ENCODE measurements at regions not wholly inside any gene's neighbourhood (a gene's known extent, or its start where the extent isn't known, plus 50 kb on each side); places are given as distances from the start of the nearest gene placed in this dataset.
"Not testable (repeated sequence)": the region's sequence is repeated elsewhere in the genome, so short reads cannot be mapped to it uniquely, and the experiment has no call there.

- peaks cover 24% of the 10 kb centered on the region for H3K9me3 Mint-ChIP-seq
- no peaks in the 10 kb centered on the region for H3K27me3 Mint-ChIP-seq (ENCODE audit: low read depth)
- H3K36me3 Mint-ChIP-seq, result no peaks in the 10 kb centered on the region
- H3K4me1 Mint-ChIP-seq, result no peaks in the 10 kb centered on the region
- TF ChIP-seq, protein P1, sequence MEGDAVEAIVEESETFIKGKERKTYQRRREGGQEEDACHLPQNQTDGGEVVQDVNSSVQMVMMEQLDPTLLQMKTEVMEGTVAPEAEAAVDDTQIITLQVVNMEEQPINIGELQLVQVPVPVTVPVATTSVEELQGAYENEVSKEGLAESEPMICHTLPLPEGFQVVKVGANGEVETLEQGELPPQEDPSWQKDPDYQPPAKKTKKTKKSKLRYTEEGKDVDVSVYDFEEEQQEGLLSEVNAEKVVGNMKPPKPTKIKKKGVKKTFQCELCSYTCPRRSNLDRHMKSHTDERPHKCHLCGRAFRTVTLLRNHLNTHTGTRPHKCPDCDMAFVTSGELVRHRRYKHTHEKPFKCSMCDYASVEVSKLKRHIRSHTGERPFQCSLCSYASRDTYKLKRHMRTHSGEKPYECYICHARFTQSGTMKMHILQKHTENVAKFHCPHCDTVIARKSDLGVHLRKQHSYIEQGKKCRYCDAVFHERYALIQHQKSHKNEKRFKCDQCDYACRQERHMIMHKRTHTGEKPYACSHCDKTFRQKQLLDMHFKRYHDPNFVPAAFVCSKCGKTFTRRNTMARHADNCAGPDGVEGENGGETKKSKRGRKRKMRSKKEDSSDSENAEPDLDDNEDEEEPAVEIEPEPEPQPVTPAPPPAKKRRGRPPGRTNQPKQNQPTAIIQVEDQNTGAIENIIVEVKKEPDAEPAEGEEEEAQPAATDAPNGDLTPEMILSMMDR (IDR thresholded peaks at IDR 0.05; ENCODE audit: unreplicated experiment), result no peak
- H3K27ac Mint-ChIP-seq, result no peak overlapping the region
- no peak for DNase-seq (ENCODE audit: low spot score in 2 of 2, unreplicated experiment in 2 of 2)
- no peak overlapping the region for H3K4me3 Mint-ChIP-seq
Measured at GRCh38 chr2:228432116-228432515, 250.6 kb upstream of the SPHKAP start.

DNA sequence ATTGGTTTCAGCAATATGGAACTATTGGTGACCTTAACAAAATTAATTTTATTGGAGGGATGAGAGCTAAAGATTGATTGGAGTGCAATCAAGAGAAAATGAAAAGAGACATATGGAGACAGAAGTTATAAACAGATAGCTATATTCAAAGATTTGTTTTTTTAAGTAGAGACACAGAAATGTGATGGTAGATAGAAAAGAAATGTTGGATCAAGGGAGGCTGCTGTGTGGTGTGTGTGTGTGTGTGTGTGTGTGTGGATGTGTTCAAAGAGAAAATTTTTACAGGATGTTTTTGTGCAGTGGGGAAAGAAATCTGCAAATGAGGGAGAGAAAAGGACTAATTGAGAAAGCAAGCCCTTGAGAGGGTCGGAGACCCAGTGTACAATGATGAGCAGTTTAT is 249.5 kb upstream of the SPHKAP start:
- DNase-seq (ENCODE audit: low spot score in 2 of 2, unreplicated experiment in 2 of 2), result no peak
- Mint-ChIP-seq H3K9me3 (peaks cover 34% of the 10 kb centered on the region), H3K27ac (no peak overlapping the region), H3K27me3 (ENCODE audit: low read depth) (no peaks in the 10 kb centered on the region), H3K36me3 (no peaks in the 10 kb centered on the region), H3K4me1 (no peaks in the 10 kb centered on the region), H3K4me3 (no peak overlapping the region)
- TF ChIP-seq, protein P1 (IDR thresholded peaks at IDR 0.05; ENCODE audit: unreplicated experiment), result no peak

DNA sequence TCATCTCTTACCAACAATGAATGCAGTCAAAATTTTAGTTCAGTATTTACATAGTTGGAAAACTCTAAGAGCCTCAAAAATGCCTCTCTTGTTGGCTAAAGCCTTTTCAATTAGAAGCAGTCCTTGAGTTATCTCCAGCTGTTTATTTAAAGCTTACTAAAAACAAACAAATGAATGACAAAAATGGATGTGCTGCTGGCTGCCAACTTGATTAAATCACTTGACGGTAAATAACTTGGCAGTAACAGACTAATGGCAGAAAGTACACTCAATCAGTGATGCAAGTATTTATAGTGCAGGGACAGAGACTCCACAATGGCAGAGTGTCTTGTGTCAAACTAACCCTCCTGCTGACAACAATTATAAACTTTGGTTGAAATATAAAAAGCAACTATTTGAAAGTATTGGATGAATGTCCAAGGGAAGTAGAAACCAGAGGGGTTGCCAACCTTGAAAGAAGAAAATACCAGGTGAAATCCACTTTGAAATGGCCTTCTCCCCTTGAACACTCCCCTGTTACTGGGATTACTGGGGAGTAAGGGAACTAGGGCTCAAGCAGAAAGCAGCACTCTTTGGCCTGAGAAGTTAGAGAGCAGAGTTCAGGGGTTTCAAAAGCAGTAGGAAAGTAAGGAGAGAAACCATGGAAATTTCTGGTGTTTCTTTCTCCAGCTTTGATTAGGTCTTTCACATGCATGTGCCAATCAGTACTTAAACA is 245.2 kb upstream of the SPHKAP start:
- peaks cover 38% of the 10 kb centered on the region for H3K9me3 Mint-ChIP-seq
- TF ChIP-seq, protein P1 (IDR thresholded peaks at IDR 0.05; ENCODE audit: unreplicated experiment), result no peak
- H3K27ac Mint-ChIP-seq, result no peak overlapping the region
- H3K27me3 Mint-ChIP-seq (ENCODE audit: low read depth), result no peaks in the 10 kb centered on the region
- no peak overlapping the region for H3K4me3 Mint-ChIP-seq
- no peak for DNase-seq (ENCODE audit: low spot score in 2 of 2, unreplicated experiment in 2 of 2)
- no peaks in the 10 kb centered on the region for H3K36me3 Mint-ChIP-seq
- H3K4me1 Mint-ChIP-seq, result no peaks in the 10 kb centered on the region

DNA sequence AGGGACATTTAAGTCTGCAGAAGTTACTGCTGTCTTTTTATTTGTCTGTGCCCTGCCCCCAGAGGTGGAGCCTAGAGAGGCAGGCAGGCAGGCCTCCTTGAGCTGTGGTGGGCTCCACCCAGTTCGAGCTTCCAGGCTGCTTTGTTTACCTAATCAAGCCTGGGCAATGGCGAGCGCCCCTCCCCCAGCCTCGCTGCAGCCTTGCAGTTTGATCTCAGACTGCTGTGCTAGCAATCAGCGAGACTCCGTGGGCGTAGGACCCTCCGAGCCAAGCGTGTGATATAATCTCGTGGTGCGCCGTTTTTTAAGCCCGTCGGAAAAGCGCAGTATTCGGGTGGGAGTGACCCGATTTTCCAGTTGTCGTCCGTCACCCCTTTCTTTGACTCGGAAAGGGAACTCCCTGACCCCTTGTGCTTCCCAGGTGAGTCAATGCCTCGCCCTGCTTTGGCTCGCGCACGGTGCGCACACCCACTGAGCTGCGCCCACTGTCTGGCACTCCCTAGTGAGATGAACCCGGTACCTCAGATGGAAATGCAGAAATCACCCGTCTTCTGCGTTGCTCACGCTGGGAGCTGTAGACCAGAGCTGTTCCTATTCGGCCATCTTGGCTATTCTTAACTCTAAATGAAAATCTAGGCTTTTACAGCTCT is 244.0 kb upstream of the SPHKAP start:
- H3K4me1 Mint-ChIP-seq; H3K36me3 Mint-ChIP-seq; H3K27me3 Mint-ChIP-seq (ENCODE audit: low read depth); H3K27ac Mint-ChIP-seq; DNase-seq (ENCODE audit: low spot score in 2 of 2, unreplicated experiment in 2 of 2); H3K4me3 Mint-ChIP-seq: not testable (repeated sequence)
- H3K9me3 Mint-ChIP-seq, result peaks cover 38% of the 10 kb centered on the region

- peak overlapping the region; percentile 58 for H3K27ac Mint-ChIP-seq
- H3K4me1 Mint-ChIP-seq, result peaks cover 5% of the 10 kb centered on the region
- no peak overlapping the region for H3K4me3 Mint-ChIP-seq
- H3K36me3 Mint-ChIP-seq, result no peaks in the 10 kb centered on the region
- no peak for DNase-seq (ENCODE audit: low spot score in 2 of 2, unreplicated experiment in 2 of 2)
- TF ChIP-seq, protein P1 (IDR thresholded peaks at IDR 0.05; ENCODE audit: unreplicated experiment), result no peak
- H3K9me3 Mint-ChIP-seq, result peaks cover 3% of the 10 kb centered on the region
- H3K27me3 Mint-ChIP-seq (ENCODE audit: low read depth), result no peaks in the 10 kb centered on the region
Measured at GRCh38 chr2:228417956-228418355, 236.5 kb upstream of the SPHKAP start.

DNA sequence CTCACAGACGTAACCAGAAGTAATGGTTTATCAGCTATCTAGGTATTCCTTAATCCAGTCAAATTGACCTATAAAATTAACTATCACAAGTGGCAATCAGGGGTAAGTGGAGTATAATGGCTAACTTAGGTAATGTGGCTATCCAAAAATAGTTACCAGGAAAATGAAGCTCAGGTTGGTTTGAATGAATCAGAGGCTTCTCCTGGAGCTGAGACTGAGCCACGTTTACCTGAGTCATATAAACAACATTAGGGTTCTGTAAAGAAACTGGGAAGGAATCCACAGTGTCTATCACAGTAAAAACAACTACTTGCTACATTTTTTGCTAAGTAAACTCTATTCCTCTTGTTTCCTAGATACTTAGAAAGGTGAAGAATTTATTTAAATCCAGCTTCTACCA is 236.0 kb upstream of the SPHKAP start:
- no peak overlapping the region for H3K27ac Mint-ChIP-seq
- no peak overlapping the region for H3K4me3 Mint-ChIP-seq
- no peak for DNase-seq (ENCODE audit: low spot score in 2 of 2, unreplicated experiment in 2 of 2)
- no peaks in the 10 kb centered on the region for H3K27me3 Mint-ChIP-seq (ENCODE audit: low read depth)
- peaks cover 5% of the 10 kb centered on the region for H3K4me1 Mint-ChIP-seq
- TF ChIP-seq, protein P1 (IDR thresholded peaks at IDR 0.05; ENCODE audit: unreplicated experiment), result no peak
- H3K9me3 Mint-ChIP-seq, result peaks cover 3% of the 10 kb centered on the region
- no peaks in the 10 kb centered on the region for H3K36me3 Mint-ChIP-seq

All from mesothelial cell of epicardium (in vitro differentiated cells).